ENCODE measurements at regions not wholly inside any gene's neighbourhood (a gene's known extent, or its start where the extent isn't known, plus 50 kb on each side); places are given as distances from the start of the nearest gene placed in this dataset.

DNA sequence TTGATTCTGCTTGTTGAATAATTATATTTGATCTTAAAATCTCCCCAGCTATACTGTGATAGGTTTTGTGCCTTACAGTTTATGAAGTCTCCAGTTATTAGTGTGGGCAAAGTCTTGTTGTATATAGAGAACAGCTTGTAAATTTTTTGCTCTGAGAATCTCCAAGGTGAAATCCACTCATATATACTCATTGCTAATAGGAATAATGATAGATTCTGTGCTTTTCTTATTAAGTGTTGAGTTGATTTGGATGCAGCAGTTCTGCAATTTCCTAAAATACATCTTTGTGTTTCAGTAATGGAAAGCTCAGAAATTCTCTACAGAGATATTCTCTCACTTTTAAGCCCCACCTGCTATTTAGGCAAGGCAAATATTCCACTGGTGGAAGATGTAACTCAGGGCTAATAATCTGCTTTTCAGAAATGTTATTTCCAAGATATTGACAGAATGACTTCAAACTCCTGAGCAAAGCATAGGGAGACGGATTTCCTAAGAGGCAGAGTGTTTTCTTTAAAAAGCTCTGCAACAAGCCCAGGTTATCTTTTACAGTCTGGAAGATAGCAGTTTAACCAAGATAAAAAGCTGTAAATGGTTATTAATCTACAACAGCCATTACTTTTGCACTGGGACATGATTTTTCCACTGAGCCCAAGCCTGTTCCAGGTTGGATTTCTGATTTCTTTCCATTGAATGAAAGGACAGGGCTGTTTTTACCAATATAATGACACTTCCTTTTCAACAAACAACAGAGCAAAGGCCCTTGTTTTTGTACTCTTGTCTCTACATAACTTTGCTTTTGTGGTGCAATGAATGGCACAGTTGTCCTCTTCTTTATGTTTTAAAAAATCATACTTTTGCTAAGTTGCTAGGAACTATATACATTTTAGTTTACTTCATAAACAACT is 239.9 kb upstream of the ATP2B1 start (continued):
- TF ChIP-seq, protein P1, sequence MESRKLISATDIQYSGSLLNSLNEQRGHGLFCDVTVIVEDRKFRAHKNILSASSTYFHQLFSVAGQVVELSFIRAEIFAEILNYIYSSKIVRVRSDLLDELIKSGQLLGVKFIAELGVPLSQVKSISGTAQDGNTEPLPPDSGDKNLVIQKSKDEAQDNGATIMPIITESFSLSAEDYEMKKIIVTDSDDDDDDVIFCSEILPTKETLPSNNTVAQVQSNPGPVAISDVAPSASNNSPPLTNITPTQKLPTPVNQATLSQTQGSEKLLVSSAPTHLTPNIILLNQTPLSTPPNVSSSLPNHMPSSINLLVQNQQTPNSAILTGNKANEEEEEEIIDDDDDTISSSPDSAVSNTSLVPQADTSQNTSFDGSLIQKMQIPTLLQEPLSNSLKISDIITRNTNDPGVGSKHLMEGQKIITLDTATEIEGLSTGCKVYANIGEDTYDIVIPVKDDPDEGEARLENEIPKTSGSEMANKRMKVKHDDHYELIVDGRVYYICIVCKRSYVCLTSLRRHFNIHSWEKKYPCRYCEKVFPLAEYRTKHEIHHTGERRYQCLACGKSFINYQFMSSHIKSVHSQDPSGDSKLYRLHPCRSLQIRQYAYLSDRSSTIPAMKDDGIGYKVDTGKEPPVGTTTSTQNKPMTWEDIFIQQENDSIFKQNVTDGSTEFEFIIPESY (IDR thresholded peaks at IDR 0.05): no peak
- TF ChIP-seq GABPA (IDR thresholded peaks at IDR 0.05 in 1 of 2, conservative IDR thresholded peaks at IDR 0.05 in 1 of 2): no peak

DNA sequence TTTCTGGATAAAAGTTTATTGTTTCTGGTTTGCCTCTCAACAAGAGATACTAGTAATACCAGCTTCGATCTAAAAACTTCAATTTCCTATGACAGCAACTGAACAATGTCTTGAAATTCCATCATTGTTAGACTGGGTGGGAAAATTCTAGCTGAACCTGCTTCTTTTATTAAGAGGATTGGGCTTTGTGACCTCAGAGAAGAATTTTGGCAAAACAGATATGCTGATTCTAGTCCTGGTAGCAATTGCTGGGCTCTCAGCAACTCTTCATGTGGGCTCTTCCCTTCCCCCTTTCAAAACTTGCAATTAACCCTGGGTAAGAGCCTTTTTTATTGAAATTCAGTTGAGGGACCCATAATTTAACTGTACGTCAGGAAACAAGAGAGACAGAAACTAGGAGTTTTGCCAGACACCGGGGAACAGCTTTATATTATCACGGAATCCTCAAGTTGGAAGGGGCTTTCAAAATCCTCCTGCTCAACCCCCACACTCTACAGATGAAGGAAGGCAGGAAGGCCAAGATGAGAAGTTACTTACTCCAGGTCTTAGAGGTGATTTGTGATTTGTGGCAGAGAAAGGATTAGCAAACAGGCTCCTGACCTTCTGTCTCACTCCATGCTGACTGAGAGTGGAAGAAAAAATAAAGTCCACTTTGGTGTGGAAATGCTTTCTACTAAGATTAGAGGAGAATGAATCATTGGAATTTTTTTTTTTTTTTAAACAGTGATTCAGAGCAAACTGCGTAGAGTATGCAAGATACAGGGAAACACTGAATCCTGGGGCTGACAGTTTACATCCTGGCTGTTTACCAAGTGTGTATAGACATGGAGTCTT is 239.0 kb upstream of the ATP2B1 start:
- Histone ChIP-seq H3K9me3 (ENCODE audit: control insufficient read depth in 4 of 4, low read length in 3 of 4) (no peaks in the 10 kb centered on the region), H3K4me3 (ENCODE audit: low read depth in 1 of 3, low read length in 3 of 3) (no peak overlapping the region), H3K27me3 (ENCODE audit: control insufficient read depth in 4 of 4, insufficient read depth in 4 of 4, low read length in 3 of 4) (no peaks in the 10 kb centered on the region), H3K4me1 (ENCODE audit: control insufficient read depth in 4 of 4, insufficient read depth in 4 of 4, low read length in 3 of 4) (no peaks in the 10 kb centered on the region), H3K27ac (ENCODE audit: low read depth in 1 of 2, low read length in 2 of 2) (peak overlapping the region in 1 of 2 donors; percentile 59), H3K36me3 (ENCODE audit: control insufficient read depth in 4 of 4, insufficient read depth in 3 of 4, low read depth in 1 of 4, low read length in 3 of 4) (no peaks in the 10 kb centered on the region), H3K9ac (ENCODE audit: low read depth in 1 of 2, low read length in 2 of 2) (no peak overlapping the region)
- 66% methylated on average over 5 of the region's 5 CpGs for WGBS
- no peak for DNase-seq (ENCODE audit: low spot score)
- TF ChIP-seq FOXA1 (IDR thresholded peaks at IDR 0.05) (no peak), JUND (IDR thresholded peaks at IDR 0.05) (peak in 1 of 2 donors; percentile 14), GABPA (IDR thresholded peaks at IDR 0.05 in 1 of 2, conservative IDR thresholded peaks at IDR 0.05 in 1 of 2) (no peak), TAF1 (conservative IDR thresholded peaks at IDR 0.05) (no peak)
- TF ChIP-seq, protein P2, sequence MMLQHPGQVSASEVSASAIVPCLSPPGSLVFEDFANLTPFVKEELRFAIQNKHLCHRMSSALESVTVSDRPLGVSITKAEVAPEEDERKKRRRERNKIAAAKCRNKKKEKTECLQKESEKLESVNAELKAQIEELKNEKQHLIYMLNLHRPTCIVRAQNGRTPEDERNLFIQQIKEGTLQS (IDR thresholded peaks at IDR 0.05): no peak

DNA sequence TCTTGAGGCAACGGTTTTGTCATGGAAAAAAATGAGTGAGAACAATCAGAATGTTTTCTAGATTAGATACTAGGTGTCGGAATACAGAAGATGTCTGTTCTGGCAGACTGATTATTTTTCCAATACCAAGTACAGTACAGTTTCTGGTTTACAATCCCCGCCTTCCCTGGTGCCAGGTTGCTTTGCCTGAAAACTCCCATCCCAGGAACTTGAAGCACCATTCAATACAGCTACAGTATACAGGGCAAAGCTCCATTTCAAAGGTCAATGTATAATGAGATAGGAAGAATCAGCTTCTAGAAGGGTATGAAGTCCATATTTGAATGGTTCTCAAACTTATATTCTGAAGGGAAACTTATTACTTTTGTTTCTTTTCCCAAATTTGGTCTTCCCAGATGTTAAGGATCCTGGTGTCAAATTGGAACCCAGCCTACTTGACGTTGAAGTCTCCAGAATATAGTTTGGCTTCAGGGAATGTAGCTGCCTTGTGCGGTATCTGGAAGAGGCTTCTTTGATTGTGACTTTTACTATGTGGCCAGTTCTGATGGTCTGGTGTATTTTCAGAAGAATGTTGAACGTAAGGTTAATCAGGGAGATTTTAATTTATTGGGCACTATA is 238.0 kb upstream of the ATP2B1 start:
- Histone ChIP-seq H3K4me1 (ENCODE audit: control insufficient read depth in 4 of 4, insufficient read depth in 4 of 4, low read length in 3 of 4) (no peaks in the 10 kb centered on the region), H3K4me3 (ENCODE audit: low read depth in 1 of 3, low read length in 3 of 3) (no peak overlapping the region), H3K27me3 (ENCODE audit: control insufficient read depth in 4 of 4, insufficient read depth in 4 of 4, low read length in 3 of 4) (no peaks in the 10 kb centered on the region), H3K27ac (ENCODE audit: low read depth in 1 of 2, low read length in 2 of 2) (no peak overlapping the region), H3K36me3 (ENCODE audit: control insufficient read depth in 4 of 4, insufficient read depth in 3 of 4, low read depth in 1 of 4, low read length in 3 of 4) (no peaks in the 10 kb centered on the region), H3K9ac (ENCODE audit: low read depth in 1 of 2, low read length in 2 of 2) (no peak overlapping the region), H3K9me3 (ENCODE audit: control insufficient read depth in 4 of 4, low read length in 3 of 4) (no peaks in the 10 kb centered on the region)
- WGBS: 80% methylated on average over 6 of the region's 6 CpGs
- no peak for DNase-seq (ENCODE audit: low spot score)
- TF ChIP-seq, protein P3, sequence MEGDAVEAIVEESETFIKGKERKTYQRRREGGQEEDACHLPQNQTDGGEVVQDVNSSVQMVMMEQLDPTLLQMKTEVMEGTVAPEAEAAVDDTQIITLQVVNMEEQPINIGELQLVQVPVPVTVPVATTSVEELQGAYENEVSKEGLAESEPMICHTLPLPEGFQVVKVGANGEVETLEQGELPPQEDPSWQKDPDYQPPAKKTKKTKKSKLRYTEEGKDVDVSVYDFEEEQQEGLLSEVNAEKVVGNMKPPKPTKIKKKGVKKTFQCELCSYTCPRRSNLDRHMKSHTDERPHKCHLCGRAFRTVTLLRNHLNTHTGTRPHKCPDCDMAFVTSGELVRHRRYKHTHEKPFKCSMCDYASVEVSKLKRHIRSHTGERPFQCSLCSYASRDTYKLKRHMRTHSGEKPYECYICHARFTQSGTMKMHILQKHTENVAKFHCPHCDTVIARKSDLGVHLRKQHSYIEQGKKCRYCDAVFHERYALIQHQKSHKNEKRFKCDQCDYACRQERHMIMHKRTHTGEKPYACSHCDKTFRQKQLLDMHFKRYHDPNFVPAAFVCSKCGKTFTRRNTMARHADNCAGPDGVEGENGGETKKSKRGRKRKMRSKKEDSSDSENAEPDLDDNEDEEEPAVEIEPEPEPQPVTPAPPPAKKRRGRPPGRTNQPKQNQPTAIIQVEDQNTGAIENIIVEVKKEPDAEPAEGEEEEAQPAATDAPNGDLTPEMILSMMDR (IDR thresholded peaks at IDR 0.05; ENCODE audit: low read depth, low read length, missing input control): no peak
- TF ChIP-seq, protein P1 (IDR thresholded peaks at IDR 0.05): no peak
- no peak for TF ChIP-seq SP1 (IDR thresholded peaks at IDR 0.05)
- TF ChIP-seq, protein P4, sequence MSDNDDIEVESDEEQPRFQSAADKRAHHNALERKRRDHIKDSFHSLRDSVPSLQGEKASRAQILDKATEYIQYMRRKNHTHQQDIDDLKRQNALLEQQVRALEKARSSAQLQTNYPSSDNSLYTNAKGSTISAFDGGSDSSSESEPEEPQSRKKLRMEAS (IDR thresholded peaks at IDR 0.05): no peak
